GM06990 (cell line): ENCODE measurements at regions not wholly inside any gene's neighbourhood (a gene's known extent, or its start where the extent isn't known, plus 50 kb on each side); places are given as distances from the start of the nearest gene placed in this dataset.

Source experiments
- DNase-seq: peaks from one replicate; pipeline ENCODE4 v3.0.0-alpha.2; 2011; ENCODE audit not compliant: insufficient read length; ENCODE audit errors: extremely low read depth
- H3K27me3 ChIP-seq: replicated peaks from 2 replicates; pipeline ENCODE4 v1.6.0; 2011; ENCODE audit warnings: low read length; ENCODE audit not compliant: control insufficient read depth, insufficient read depth
- H3K36me3 ChIP-seq: 2 replicates; pipeline ENCODE4 v1.5.1; 2011; ENCODE audit warnings: low read length; ENCODE audit not compliant: control insufficient read depth, insufficient read depth
- H3K4me3 ChIP-seq: replicated peaks from 2 replicates; pipeline ENCODE4 v1.5.1; 2011; ENCODE audit warnings: low read depth, mild to moderate bottlenecking, control low read depth, low read length
- CTCF ChIP-seq: IDR thresholded peaks from 2 replicates; pipeline ENCODE4 v1.5.1; 2011; ENCODE audit warnings: low read length, control low read depth, mild to moderate bottlenecking, inconsistent platforms; ENCODE audit not compliant: insufficient read depth, poor library complexity, severe bottlenecking

DNA sequence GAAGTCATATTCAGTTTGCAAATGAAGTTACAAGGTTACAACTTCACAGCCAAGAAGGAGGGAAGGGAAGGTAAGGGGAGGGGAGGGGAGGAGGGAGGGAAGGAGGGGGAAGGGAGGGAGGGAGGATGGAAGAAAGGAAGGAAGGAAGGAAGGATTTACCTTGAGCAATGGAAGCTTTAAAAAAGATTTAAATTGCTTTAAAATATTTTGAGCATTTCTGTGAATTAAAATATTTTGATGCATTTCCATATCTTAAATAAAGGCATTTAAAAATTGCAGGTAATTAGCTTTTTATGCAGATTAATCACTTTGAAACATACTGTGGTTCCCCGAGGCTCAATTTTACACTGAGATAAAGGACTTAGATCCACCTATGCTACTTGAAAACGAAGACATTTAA, 618.0 kb downstream of the TFAP2A start:
- no peak overlapping the region for H3K4me3 ChIP-seq
- no peak for TF ChIP-seq CTCF
- H3K27me3 ChIP-seq: no peaks in the 10 kb centered on the region
- no peaks in the 10 kb centered on the region for H3K36me3 ChIP-seq
- DNase-seq: no peak

- Histone ChIP-seq H3K27me3 (no peaks in the 10 kb centered on the region), H3K4me3 (no peak overlapping the region), H3K36me3 (no peaks in the 10 kb centered on the region)
- DNase-seq: no peak
- TF ChIP-seq CTCF: no peak
These were observed 619.0 kb downstream of the TFAP2A start for GRCh38 chr6:9795880-9796279.

DNA sequence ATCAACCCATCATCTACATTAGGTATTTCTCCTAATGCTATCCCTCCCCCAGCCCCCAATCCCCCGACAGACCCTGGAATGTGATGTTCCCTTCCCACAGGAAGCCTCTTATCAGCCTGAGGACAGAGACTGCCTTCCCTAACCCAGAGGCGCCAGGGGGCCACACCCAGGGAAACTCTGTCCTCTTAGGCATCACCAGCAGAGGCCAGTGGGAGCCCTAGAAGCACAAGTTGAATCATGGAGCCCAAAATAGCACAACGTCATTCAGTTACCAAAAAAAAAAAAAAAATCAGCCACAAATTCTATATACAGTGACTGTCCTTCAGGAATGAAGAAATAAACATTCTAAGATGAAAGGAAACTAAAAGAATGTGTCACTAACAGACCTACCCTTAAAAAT, 625.7 kb downstream of the TFAP2A start:
- no peak for TF ChIP-seq CTCF
- no peaks in the 10 kb centered on the region for H3K36me3 ChIP-seq
- DNase-seq: no peak
- no peaks in the 10 kb centered on the region for H3K27me3 ChIP-seq
- no peak overlapping the region for H3K4me3 ChIP-seq

GRCh38 chr6:9784786-9785185, 630.1 kb downstream of the TFAP2A start:
- no peak overlapping the region for H3K4me3 ChIP-seq
- no peaks in the 10 kb centered on the region for H3K27me3 ChIP-seq
- TF ChIP-seq CTCF: no peak
- no peak for DNase-seq
- no peaks in the 10 kb centered on the region for H3K36me3 ChIP-seq

DNA sequence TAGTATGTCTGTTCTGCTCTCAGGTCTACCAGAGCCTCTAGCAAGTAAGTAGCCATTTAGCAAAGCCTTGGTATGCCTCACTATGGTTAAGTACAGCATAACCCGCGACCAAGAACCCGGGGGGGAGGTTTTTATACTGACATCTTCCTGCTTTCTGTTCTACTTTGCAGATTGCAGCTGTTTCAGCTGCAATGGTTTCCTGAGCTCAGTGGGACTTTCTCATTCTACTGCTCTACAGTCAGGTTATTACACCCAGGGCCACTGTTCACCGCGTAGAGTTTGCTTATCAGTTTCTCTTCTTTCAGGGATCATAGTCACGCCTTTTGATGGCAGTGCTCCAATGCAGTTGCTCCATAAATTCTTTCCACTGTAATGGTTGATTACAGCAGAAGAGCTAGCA, 631.3 kb downstream of the TFAP2A start:
- no peak for TF ChIP-seq CTCF
- Histone ChIP-seq H3K27me3 (no peaks in the 10 kb centered on the region), H3K4me3 (no peak overlapping the region), H3K36me3 (no peaks in the 10 kb centered on the region)
- DNase-seq: no peak

DNA sequence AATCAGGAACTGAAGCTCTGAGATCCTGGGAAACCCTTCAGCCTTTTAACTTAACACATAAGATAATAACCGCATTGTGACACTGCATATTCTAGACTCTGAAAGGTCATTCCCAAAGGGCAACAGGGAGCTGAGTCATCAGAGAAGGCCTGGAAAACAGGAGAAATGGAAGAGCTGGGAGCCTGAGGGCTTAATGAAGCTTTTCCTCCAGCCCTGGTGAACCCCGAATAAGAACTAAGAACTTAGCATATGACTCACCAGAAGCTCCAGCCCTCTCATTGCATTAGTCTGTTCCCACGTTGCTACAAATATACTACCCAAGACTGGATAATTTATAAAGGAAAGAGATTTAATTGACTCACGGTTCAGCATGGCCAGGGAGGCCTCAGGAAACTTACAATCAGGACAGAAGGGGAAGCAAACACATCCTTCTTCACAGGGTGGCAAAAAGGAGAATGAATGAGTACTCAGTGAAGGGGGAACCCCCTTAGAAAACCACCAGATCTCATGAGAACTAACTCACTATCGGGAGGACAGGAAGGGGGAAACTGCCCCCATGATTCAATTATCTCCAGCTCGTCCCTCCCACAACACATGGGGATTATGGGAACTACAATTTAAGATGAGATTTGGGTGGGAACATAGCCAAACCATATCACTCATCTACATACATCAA, 648.5 kb downstream of the TFAP2A start:
- Histone ChIP-seq H3K4me3 (peak overlapping the region; percentile 55), H3K27me3 (no peaks in the 10 kb centered on the region), H3K36me3 (no peaks in the 10 kb centered on the region)
- no peak for TF ChIP-seq CTCF
- peak; percentile 4 for DNase-seq
